Uterus (tissue), 3 donors: ENCODE measurements at regions not wholly inside any gene's neighbourhood (a gene's known extent, or its start where the extent isn't known, plus 50 kb on each side); places are given as distances from the start of the nearest gene placed in this dataset.
"Not testable (repeated sequence)": the region's sequence is repeated elsewhere in the genome, so short reads cannot be mapped to it uniquely, and the experiment has no call there.

Experiments used
- DNase-seq, 2 donors: peaks; one replicate each; pipeline ENCODE4 v3.0.0-alpha.2; 2019 to 2020
- H3K27ac ChIP-seq, 2 donors: fragments of 200-600 bp; sonication (generic); 1 replicate in 1 of 2; 2 replicates in 1 of 2; pipeline ENCODE4 v1.5.1; 2016 to 2018
- H3K27me3 ChIP-seq, 2 donors: fragments of 200-600 bp; sonication (generic); one replicate each; pipeline ENCODE4 v1.5.1; 2018 to 2019; ENCODE audit warnings: control low read depth in 1 of 2
- H3K36me3 ChIP-seq, 2 donors: fragments of 200-600 bp; sonication (generic); one replicate each; pipeline ENCODE4 v1.5.1; 2019; ENCODE audit warnings: control low read depth in 1 of 2
- H3K4me1 ChIP-seq, 2 donors: fragments of 200-600 bp; sonication (generic); one replicate each; pipeline ENCODE4 v1.5.1; 2018 to 2019; ENCODE audit warnings: control low read depth in 1 of 2
- H3K4me3 ChIP-seq, 2 donors: fragments of 200-600 bp; sonication (generic); 1 replicate in 1 of 2; 2 replicates in 1 of 2; pipeline ENCODE4 v1.5.1; 2018 to 2019; ENCODE audit warnings: mild to moderate bottlenecking in 1 of 2
- H3K9me3 ChIP-seq, 2 donors: fragments of 200-600 bp; sonication (generic); one replicate each; pipeline ENCODE4 v1.5.1; 2019; ENCODE audit warnings: control low read depth in 1 of 2
- CTCF ChIP-seq, 4 experiments: fragments of 200-600 bp in 2 of 4; fragments of 450-650 bp in 2 of 4; sonication (generic) in 2 of 4; IDR thresholded peaks; one replicate each; pipeline ENCODE4 v1.5.1; 2016 to 2019; ENCODE audit warnings: antibody characterized with exemption in 4 of 4, mild to moderate bottlenecking in 2 of 4, moderate library complexity in 1 of 4
- POLR2A ChIP-seq, 2 donors: fragments of 450-650 bp; IDR thresholded peaks; one replicate each; pipeline ENCODE4 v1.6.1; 2016; ENCODE audit warnings: antibody characterized with exemption in 2 of 2, mild to moderate bottlenecking in 1 of 2, moderate library complexity in 1 of 2
- intact Hi-C: fragments of 100-400 bp; cut with DNase I; formaldehyde crosslinking; loops from one replicate; pipeline ENCODE4 v1.15.1; 2023; ENCODE audit warnings: low total_unique reads
- donor health status: DM: yes; HTN: yes; CAD: no.

- TF ChIP-seq POLR2A (IDR thresholded peaks at IDR 0.05) (no peak), CTCF (IDR thresholded peaks at IDR 0.05) (no peak)
- Histone ChIP-seq H3K36me3 (no peaks in the 10 kb centered on the region), H3K9me3 (no peaks in the 10 kb centered on the region), H3K4me1 (no peaks in the 10 kb centered on the region), H3K27ac (no peak overlapping the region), H3K27me3 (no peaks in the 10 kb centered on the region), H3K4me3 (no peak overlapping the region)
- no peak for DNase-seq
- intact Hi-C loops, result no loop called here
Observed at GRCh38 chr22:47872761-47873535, 1110.5 kb downstream of the TBC1D22A start.

GRCh38 chr22:47865626-47866025, 1103.2 kb downstream of the TBC1D22A start:
- intact Hi-C loops, result no loop called here
- Histone ChIP-seq H3K27me3 (no peaks in the 10 kb centered on the region), H3K4me1 (no peaks in the 10 kb centered on the region), H3K9me3 (no peaks in the 10 kb centered on the region), H3K27ac (no peak overlapping the region), H3K36me3 (no peaks in the 10 kb centered on the region), H3K4me3 (no peak overlapping the region)
- no peak for DNase-seq
- TF ChIP-seq CTCF (IDR thresholded peaks at IDR 0.05) (no peak), POLR2A (IDR thresholded peaks at IDR 0.05) (no peak)

DNA sequence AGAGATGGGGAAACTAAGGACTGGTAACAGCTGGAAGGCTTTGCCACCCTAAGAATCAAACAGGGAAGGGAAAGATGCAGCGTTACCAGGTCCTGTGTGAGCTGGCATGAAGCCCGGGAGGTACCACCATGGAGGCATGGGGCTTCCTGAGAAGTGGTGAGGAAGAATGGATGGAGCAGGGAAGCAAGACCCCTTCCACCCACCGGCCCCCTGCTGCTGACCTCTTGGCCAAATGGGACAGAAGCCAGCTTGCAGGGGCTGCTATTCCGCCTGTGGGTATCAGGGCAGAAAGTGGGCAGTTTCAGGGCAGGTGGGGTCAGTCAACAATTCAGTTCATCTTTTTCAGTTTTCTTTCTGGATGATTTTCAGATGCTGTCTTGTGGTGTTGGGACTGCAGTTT, 1099.9 kb downstream of the TBC1D22A start:
- H3K27ac ChIP-seq, result no peak overlapping the region
- DNase-seq, result no peak
- no peak overlapping the region for H3K4me3 ChIP-seq
- no peaks in the 10 kb centered on the region for H3K36me3 ChIP-seq
- H3K27me3 ChIP-seq, result no peaks in the 10 kb centered on the region
- TF ChIP-seq CTCF (IDR thresholded peaks at IDR 0.05) (no peak), POLR2A (IDR thresholded peaks at IDR 0.05) (no peak)
- no peaks in the 10 kb centered on the region for H3K4me1 ChIP-seq
- no peaks in the 10 kb centered on the region for H3K9me3 ChIP-seq
- intact Hi-C loops, result no loop called here

DNA sequence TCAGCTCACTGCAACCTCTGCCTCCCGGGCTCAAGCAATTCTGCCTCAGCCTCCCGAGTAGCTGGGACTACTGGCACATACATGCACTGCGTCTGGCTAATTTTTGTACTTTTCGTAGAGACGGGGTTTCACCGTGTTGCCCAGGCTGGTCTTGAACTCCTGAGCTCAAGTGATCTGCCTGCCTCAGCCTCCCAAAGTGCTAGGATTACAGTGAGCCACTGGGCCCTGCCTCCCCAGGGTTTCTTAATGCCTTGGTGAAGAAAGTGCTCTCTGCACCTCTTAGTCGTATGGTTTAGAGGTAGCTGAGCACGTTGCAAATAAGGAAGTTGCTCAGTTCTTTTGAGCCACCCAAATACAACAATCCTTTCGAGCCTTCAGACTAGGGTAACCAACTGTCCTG, 1098.5 kb downstream of the TBC1D22A start:
- H3K9me3 ChIP-seq, DNase-seq, H3K36me3 ChIP-seq, H3K4me3 ChIP-seq, H3K4me1 ChIP-seq, H3K27me3 ChIP-seq, intact Hi-C loops, H3K27ac ChIP-seq: not testable (repeated sequence)

GRCh38 chr22:47859881-47860525, 1097.6 kb downstream of the TBC1D22A start:
- intact Hi-C loops, result no loop called here

More at GRCh38 chr22:47859881-47860525, 1097.6 kb downstream of the TBC1D22A start:
- Histone ChIP-seq H3K9me3 (no peaks in the 10 kb centered on the region), H3K4me1 (no peaks in the 10 kb centered on the region), H3K27ac (no peak overlapping the region), H3K4me3 (no peak overlapping the region), H3K27me3 (no peaks in the 10 kb centered on the region), H3K36me3 (no peaks in the 10 kb centered on the region)
- no peak for TF ChIP-seq CTCF (IDR thresholded peaks at IDR 0.05)
- TF ChIP-seq POLR2A (IDR thresholded peaks at IDR 0.05), result no peak
- DNase-seq, result no peak
